ENCODE measurements at regions not wholly inside any gene's neighbourhood (a gene's known extent, or its start where the extent isn't known, plus 50 kb on each side); places are given as distances from the start of the nearest gene placed in this dataset.

- no peak for TF ChIP-seq GATA2 (IDR thresholded peaks at IDR 0.05; ENCODE audit: low read depth, low read length)
- no peak for TF ChIP-seq GATA3 (IDR thresholded peaks at IDR 0.05; ENCODE audit: low read depth, low read length)
Measured at GRCh38 chr10:118950997-118951637, 78.4 kb upstream of the NANOS1 start.

Data from SH-SY5Y (cell line).